Smooth muscle cell of the brain vasculature (primary cell): ENCODE measurements at regions not wholly inside any gene's neighbourhood (a gene's known extent, or its start where the extent isn't known, plus 50 kb on each side); places are given as distances from the start of the nearest gene placed in this dataset.
"Not testable (repeated sequence)": the region's sequence is repeated elsewhere in the genome, so short reads cannot be mapped to it uniquely, and the experiment has no call there.

ENCODE experiments used
- DNase-seq: peaks from one replicate; pipeline ENCODE4 v3.0.0-alpha.2; 2012; ENCODE audit warnings: low read depth, low spot score

GRCh38 chr7:156590212-156590611 is 50.4 kb upstream of the RNF32 start:
- no peak for DNase-seq

- DNase-seq: no peak
Measured at GRCh38 chr7:156589808-156590207, 50.8 kb upstream of the RNF32 start.

- no peak for DNase-seq
Measured at GRCh38 chr7:156585926-156586325, 54.6 kb upstream of the RNF32 start.

- DNase-seq: no peak
Measured at GRCh38 chr7:156585025-156585648, 55.4 kb upstream of the RNF32 start.

GRCh38 chr7:156582591-156583123 is 57.9 kb upstream of the RNF32 start:
- no peak for DNase-seq

- DNase-seq: no peak
Measured at GRCh38 chr7:156580036-156580435, 60.5 kb upstream of the RNF32 start.

GRCh38 chr7:156579566-156579965 is 61.0 kb upstream of the RNF32 start:
- DNase-seq: no peak

GRCh38 chr7:156578978-156579430 is 61.6 kb upstream of the RNF32 start:
- no peak for DNase-seq

- DNase-seq: no peak
Measured at GRCh38 chr7:156578578-156578940, 62.0 kb upstream of the RNF32 start.

GRCh38 chr7:156577645-156578577 is 62.7 kb upstream of the RNF32 start:
- no peak for DNase-seq

GRCh38 chr7:156576216-156577058 is 64.1 kb upstream of the RNF32 start:
- no peak for DNase-seq

- no peak for DNase-seq
Measured at GRCh38 chr7:156568258-156568657, 72.3 kb upstream of the RNF32 start.

- no peak for DNase-seq
Measured at GRCh38 chr7:156566812-156567549, 73.6 kb upstream of the RNF32 start.

GRCh38 chr7:156565002-156565401 is 75.6 kb upstream of the RNF32 start:
- not testable (repeated sequence) for DNase-seq

GRCh38 chr7:156560696-156561095 is 79.9 kb upstream of the RNF32 start:
- no peak for DNase-seq

- DNase-seq: no peak
Measured at GRCh38 chr7:156560075-156560474, 80.5 kb upstream of the RNF32 start.

- DNase-seq: no peak
Measured at GRCh38 chr7:156559001-156559400, 81.6 kb upstream of the RNF32 start.

- DNase-seq: no peak
Measured at GRCh38 chr7:156558198-156558597, 82.4 kb upstream of the RNF32 start.

GRCh38 chr7:156556083-156556482 is 84.5 kb upstream of the RNF32 start:
- no peak for DNase-seq

- no peak for DNase-seq
Measured at GRCh38 chr7:156554488-156554887, 86.1 kb upstream of the RNF32 start.

GRCh38 chr7:156549636-156550035 is 90.9 kb upstream of the RNF32 start:
- DNase-seq: no peak
